Left lung (tissue), 4 donors: ENCODE measurements at regions not wholly inside any gene's neighbourhood (a gene's known extent, or its start where the extent isn't known, plus 50 kb on each side); places are given as distances from the start of the nearest gene placed in this dataset.
"Not testable (repeated sequence)": the region's sequence is repeated elsewhere in the genome, so short reads cannot be mapped to it uniquely, and the experiment has no call there.

Experiments used
- ATAC-seq: fragments of 200-7000 bp; cut with Tn5 transposase; one replicate; pipeline ENCODE4 v1.9.1; 2020; ENCODE audit warnings: moderate library complexity
- DNase-seq, 4 donors: peaks; one replicate each; pipeline ENCODE4 v3.0.0-alpha.2; 2013 to 2020
- H3K27ac ChIP-seq, 2 donors: fragments of 200-600 bp; sonication (generic) in 1 of 2; one replicate each; pipeline versions ENCODE4 v1.5.0 to v1.8.0; 2020 to 2021
- H3K27me3 ChIP-seq, 2 donors: fragments of 200-600 bp; sonication (generic) in 1 of 2; one replicate each; pipeline versions ENCODE4 v1.5.0 to v1.8.0; 2020 to 2021
- H3K36me3 ChIP-seq, 2 donors: fragments of 200-600 bp; sonication (generic) in 1 of 2; one replicate each; pipeline versions ENCODE4 v1.5.0 to v1.8.0; 2020 to 2021
- H3K4me1 ChIP-seq, 2 donors: fragments of 200-600 bp; one replicate each; pipeline ENCODE4 v1.8.0; 2021
- H3K4me3 ChIP-seq, 2 donors: fragments of 200-600 bp; sonication (generic) in 1 of 2; one replicate each; pipeline versions ENCODE4 v1.5.0 to v1.8.0; 2020 to 2021; ENCODE audit warnings: mild to moderate bottlenecking in 1 of 2
- H3K9me3 ChIP-seq, 2 donors: fragments of 200-600 bp; sonication (generic) in 1 of 2; one replicate each; pipeline versions ENCODE4 v1.5.0 to v1.8.0; 2020 to 2021
- intact Hi-C, 2 donors: fragments of 100-400 bp; cut with DNase I; formaldehyde crosslinking; loops; one replicate each; pipeline versions ENCODE4 v1.11.2 to v1.14.2; 2022
- TF ChIP-seq, protein P1 (sequence below), 2 donors: fragments of 200-600 bp; sonication (generic) in 1 of 2; IDR thresholded peaks; one replicate each; pipeline versions ENCODE4 v1.5.0 to v1.8.0; 2021; ENCODE audit warnings: antibody characterized with exemption in 2 of 2
- donor health status: DM: no; HTN: yes; CAD: no.
- donor health status: DM: no; HTN: no; CAD: no.

- intact Hi-C loops = no loop called here
- no peaks in the 10 kb centered on the region for H3K27me3 ChIP-seq
- H3K4me3 ChIP-seq = no peak overlapping the region
- H3K27ac ChIP-seq = no peak overlapping the region
- H3K9me3 ChIP-seq = peaks cover 0 to 22% of the 10 kb centered on the region in 2 donors
- TF ChIP-seq, protein P1, sequence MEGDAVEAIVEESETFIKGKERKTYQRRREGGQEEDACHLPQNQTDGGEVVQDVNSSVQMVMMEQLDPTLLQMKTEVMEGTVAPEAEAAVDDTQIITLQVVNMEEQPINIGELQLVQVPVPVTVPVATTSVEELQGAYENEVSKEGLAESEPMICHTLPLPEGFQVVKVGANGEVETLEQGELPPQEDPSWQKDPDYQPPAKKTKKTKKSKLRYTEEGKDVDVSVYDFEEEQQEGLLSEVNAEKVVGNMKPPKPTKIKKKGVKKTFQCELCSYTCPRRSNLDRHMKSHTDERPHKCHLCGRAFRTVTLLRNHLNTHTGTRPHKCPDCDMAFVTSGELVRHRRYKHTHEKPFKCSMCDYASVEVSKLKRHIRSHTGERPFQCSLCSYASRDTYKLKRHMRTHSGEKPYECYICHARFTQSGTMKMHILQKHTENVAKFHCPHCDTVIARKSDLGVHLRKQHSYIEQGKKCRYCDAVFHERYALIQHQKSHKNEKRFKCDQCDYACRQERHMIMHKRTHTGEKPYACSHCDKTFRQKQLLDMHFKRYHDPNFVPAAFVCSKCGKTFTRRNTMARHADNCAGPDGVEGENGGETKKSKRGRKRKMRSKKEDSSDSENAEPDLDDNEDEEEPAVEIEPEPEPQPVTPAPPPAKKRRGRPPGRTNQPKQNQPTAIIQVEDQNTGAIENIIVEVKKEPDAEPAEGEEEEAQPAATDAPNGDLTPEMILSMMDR (IDR thresholded peaks at IDR 0.05) = no peak
- H3K36me3 ChIP-seq = no peaks in the 10 kb centered on the region
- DNase-seq (no peak), ATAC-seq (no peak)
- no peaks in the 10 kb centered on the region for H3K4me1 ChIP-seq
Measured at GRCh38 chr10:34058845-34059614, 724.6 kb upstream of the NRP1 start.

DNA sequence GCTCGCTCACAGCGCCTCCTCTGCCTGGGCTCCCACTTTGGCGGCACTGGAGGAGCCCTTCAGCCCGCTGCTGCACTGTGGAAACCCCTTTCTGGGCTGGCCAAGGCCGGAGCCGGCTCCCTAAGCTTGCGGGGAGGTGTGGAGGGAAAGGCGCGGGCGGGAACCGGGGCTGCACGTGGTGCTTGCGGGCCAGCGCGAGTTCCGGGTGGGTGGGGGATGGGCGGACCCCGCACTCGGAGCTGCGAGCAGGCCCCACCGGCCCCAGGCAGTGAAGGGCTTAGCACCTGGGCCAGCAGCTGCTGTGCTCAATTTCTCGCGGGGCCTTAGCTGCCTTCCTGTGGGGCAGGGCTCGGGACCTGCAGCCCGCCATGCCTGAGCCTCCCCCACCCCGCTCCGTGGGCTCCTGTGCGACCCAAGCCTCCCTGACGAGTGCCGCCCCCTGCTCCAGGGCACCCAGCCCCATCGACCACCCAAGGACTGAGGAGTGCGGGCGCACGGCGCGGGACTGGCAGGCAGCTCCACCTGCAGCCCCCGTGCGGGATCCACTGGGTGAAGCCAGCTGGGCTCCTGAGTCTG, 721.0 kb upstream of the NRP1 start:
- H3K36me3 ChIP-seq, H3K27ac ChIP-seq, ATAC-seq, H3K4me1 ChIP-seq, H3K27me3 ChIP-seq, intact Hi-C loops, H3K9me3 ChIP-seq, H3K4me3 ChIP-seq: not testable (repeated sequence)
- DNase-seq = peak in 1 of 4 donors; percentile 70

DNA sequence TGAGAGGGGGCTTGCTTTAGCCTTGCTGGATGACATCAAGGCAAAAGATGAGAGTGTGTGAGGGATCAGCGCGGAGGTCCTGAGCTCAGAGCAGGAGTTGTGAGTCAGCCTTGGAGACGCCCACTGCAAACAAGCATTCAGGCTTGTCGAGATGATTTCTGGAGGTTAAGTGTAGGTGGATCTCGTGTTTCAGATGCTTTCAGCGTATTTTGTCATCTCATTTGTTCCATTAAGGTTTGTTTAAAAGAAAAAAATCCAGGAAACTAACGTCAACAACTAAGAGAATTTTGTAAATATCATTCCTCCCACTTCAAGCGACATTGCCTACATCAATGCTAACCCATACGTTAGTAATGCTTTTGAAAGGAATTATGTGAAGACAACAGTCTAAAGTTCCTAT, 715.4 kb upstream of the NRP1 start:
- intact Hi-C loops = no loop called here
- H3K4me1 ChIP-seq = no peaks in the 10 kb centered on the region
- peaks cover 0 to 2% of the 10 kb centered on the region in 2 donors for H3K9me3 ChIP-seq
- ATAC-seq (peak; percentile 65), DNase-seq (no peak)
- no peaks in the 10 kb centered on the region for H3K27me3 ChIP-seq
- H3K27ac ChIP-seq = no peak overlapping the region
- H3K36me3 ChIP-seq = no peaks in the 10 kb centered on the region
- no peak overlapping the region for H3K4me3 ChIP-seq
- TF ChIP-seq, protein P1 (IDR thresholded peaks at IDR 0.05) = no peak

DNA sequence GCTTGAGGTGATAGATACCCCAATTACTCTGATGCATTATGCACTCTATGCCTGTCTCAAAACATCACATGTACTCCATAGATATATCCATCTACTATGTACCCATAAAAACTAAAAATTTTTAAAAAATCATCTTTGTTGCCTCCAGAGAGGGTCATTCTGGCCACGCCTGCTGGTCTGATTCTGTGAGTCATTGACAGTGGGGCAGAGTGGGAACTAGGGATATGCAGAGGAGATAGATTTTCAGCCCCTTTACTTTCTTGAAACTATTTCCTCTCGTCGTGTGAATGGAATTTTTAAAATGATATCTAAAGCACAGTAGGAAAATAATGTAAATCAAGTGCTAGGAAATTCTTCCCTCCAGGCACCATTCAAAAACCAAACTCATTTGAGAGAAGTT, 715.0 kb upstream of the NRP1 start:
- DNase-seq (no peak), ATAC-seq (no peak)
- Histone ChIP-seq H3K9me3 (peaks cover 0 to 2% of the 10 kb centered on the region in 2 donors), H3K36me3 (no peaks in the 10 kb centered on the region), H3K4me1 (no peaks in the 10 kb centered on the region), H3K27me3 (no peaks in the 10 kb centered on the region), H3K27ac (no peak overlapping the region), H3K4me3 (no peak overlapping the region)
- TF ChIP-seq, protein P1 (IDR thresholded peaks at IDR 0.05) = no peak
- intact Hi-C loops = no loop called here

DNA sequence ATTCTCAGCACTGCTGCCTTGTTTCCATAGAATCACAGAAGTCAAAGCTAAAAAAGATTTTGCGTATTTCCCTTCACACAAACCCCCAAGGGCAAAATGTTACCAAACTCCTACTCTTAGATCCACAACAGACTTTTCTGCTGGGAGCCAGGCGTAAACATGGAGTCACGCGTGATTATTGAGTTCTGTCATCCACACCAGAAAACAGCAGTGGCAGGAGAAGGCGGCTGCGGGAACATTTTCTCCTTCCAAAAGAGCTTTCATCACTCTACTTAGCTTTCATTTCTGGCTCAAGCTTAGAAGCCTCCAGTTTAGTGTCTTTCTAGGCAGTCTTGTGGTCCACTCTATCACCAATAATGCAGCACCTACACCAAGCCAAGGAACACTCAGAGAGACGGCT, 712.9 kb upstream of the NRP1 start:
- TF ChIP-seq, protein P1 (IDR thresholded peaks at IDR 0.05) = no peak
- no peak for ATAC-seq
- H3K27me3 ChIP-seq = no peaks in the 10 kb centered on the region
- H3K27ac ChIP-seq = no peak overlapping the region
- H3K4me1 ChIP-seq = no peaks in the 10 kb centered on the region
- no peak overlapping the region for H3K4me3 ChIP-seq
- H3K9me3 ChIP-seq = peaks cover 0 to 2% of the 10 kb centered on the region in 2 donors
- H3K36me3 ChIP-seq = no peaks in the 10 kb centered on the region
- intact Hi-C loops = no loop called here
- no peak for DNase-seq
